Endodermal cell (in vitro differentiated cells): ENCODE measurements at regions not wholly inside any gene's neighbourhood (a gene's known extent, or its start where the extent isn't known, plus 50 kb on each side); places are given as distances from the start of the nearest gene placed in this dataset.
"Not testable (repeated sequence)": the region's sequence is repeated elsewhere in the genome, so short reads cannot be mapped to it uniquely, and the experiment has no call there.

Source experiments
- DNase-seq: peaks from one replicate; pipeline ENCODE4 v3.0.0-alpha.2; 2017
- H3K27ac ChIP-seq: 2 replicates; pipeline ENCODE4 v1.5.1; 2013; ENCODE audit warnings: mild to moderate bottlenecking, low read depth, low read length, moderate library complexity
- H3K27me3 ChIP-seq: 2 replicates; pipeline ENCODE4 v1.6.1; 2013; ENCODE audit warnings: mild to moderate bottlenecking, low read length, moderate library complexity; ENCODE audit not compliant: insufficient read depth, control insufficient read depth, poor library complexity, severe bottlenecking
- H3K36me3 ChIP-seq: 2 replicates; pipeline ENCODE4 v1.7.0; 2013; ENCODE audit warnings: mild to moderate bottlenecking, low read length, moderate library complexity; ENCODE audit not compliant: control insufficient read depth, insufficient read depth
- H3K4me1 ChIP-seq: one replicate; pipeline ENCODE4 v1.7.0; 2013; ENCODE audit warnings: low read length; ENCODE audit not compliant: control insufficient read depth, insufficient read depth
- H3K4me3 ChIP-seq: 2 replicates; pipeline ENCODE4 v1.5.1; 2013; ENCODE audit warnings: mild to moderate bottlenecking, low read length, moderate library complexity
- H3K9ac ChIP-seq: 2 replicates; pipeline ENCODE4 v1.6.1; 2013; ENCODE audit warnings: mild to moderate bottlenecking, low read length, moderate library complexity; ENCODE audit not compliant: poor library complexity, severe bottlenecking; ENCODE audit errors: extremely low read depth
- H3K9me3 ChIP-seq: 2 replicates; pipeline ENCODE4 v1.6.1; 2013; ENCODE audit warnings: mild to moderate bottlenecking, low read length, moderate library complexity; ENCODE audit not compliant: control insufficient read depth
- H3K27ac Mint-ChIP-seq: 2 replicates; pipeline ENCODE4 v1.8.0; 2020; ENCODE audit warnings: mixed read lengths
- H3K27me3 Mint-ChIP-seq: 2 replicates; pipeline ENCODE4 v1.8.0; 2021; ENCODE audit warnings: mild to moderate bottlenecking, mixed read lengths; ENCODE audit not compliant: insufficient read depth
- H3K36me3 Mint-ChIP-seq: 2 replicates; pipeline ENCODE4 v1.8.0; 2020; ENCODE audit warnings: low read depth, mixed read lengths
- H3K4me1 Mint-ChIP-seq: 2 replicates; pipeline ENCODE4 v1.8.0; 2020; ENCODE audit warnings: mixed read lengths
- H3K4me3 Mint-ChIP-seq: 2 replicates; pipeline ENCODE4 v1.8.0; 2020; ENCODE audit warnings: mild to moderate bottlenecking, moderate library complexity, mixed read lengths
- H3K9me3 Mint-ChIP-seq: 2 replicates; pipeline ENCODE4 v1.8.0; 2020; ENCODE audit warnings: mild to moderate bottlenecking, mixed read lengths
- CTCF ChIP-seq: fragments of 200-600 bp; sonication (generic); conservative IDR thresholded peaks from 2 replicates; pipeline ENCODE4 v1.5.0; 2021; ENCODE audit warnings: antibody characterized with exemption, mild to moderate bottlenecking
- whole genome bisulfite sequencing, 2 experiments: methylation state at CpG; one replicate each; pipeline versions ENCODE4 v1.1.5 to v1.1.7; 2013; ENCODE audit warnings: missing lambda C conversion rate in 2 of 2, mixed read lengths in 1 of 2; ENCODE audit not compliant: insufficient coverage in 1 of 2, insufficient read length in 1 of 2; 5-methylcytosine and 5-hydroxymethylcytosine counted together

GRCh38 chr17:34423978-34424813 is 61.2 kb upstream of the CCL1 start:
- Histone ChIP-seq H3K4me3 (no peak overlapping the region), H3K27ac (no peak overlapping the region), H3K36me3 (no peaks in the 10 kb centered on the region), H3K27me3 (peaks cover 20% of the 10 kb centered on the region), H3K9me3 (no peaks in the 10 kb centered on the region), H3K9ac (no peak overlapping the region), H3K4me1 (no peaks in the 10 kb centered on the region)
- Mint-ChIP-seq H3K36me3 (no peaks in the 10 kb centered on the region), H3K27me3 (peaks cover 40% of the 10 kb centered on the region), H3K4me1 (peaks cover 8% of the 10 kb centered on the region), H3K9me3 (no peaks in the 10 kb centered on the region), H3K4me3 (peak overlapping the region; percentile 58), H3K27ac (peak overlapping the region; percentile 27)
- peak; percentile 90 for DNase-seq
- TF ChIP-seq CTCF, result no peak
- WGBS, 2 experiments, result 46% methylated on average over 8 to 26 of the region's 29 CpGs

- WGBS, 2 experiments, result 80% methylated on average over 3 of the region's 7 CpGs; no CpG with 5 or more reads in 1 of the 2 experiments
- not testable (repeated sequence) for H3K4me1 ChIP-seq, H3K4me1 Mint-ChIP-seq, H3K9me3 Mint-ChIP-seq, H3K9ac ChIP-seq, H3K9me3 ChIP-seq, H3K36me3 Mint-ChIP-seq, DNase-seq, H3K36me3 ChIP-seq, H3K27ac Mint-ChIP-seq, H3K4me3 Mint-ChIP-seq, H3K4me3 ChIP-seq, H3K27ac ChIP-seq
- peaks cover 45% of the 10 kb centered on the region for H3K27me3 Mint-ChIP-seq
- peaks cover 20% of the 10 kb centered on the region for H3K27me3 ChIP-seq
Measured at GRCh38 chr17:34423315-34423714, 60.3 kb upstream of the CCL1 start.

GRCh38 chr17:34420900-34421299 is 57.9 kb upstream of the CCL1 start:
- Mint-ChIP-seq H3K27ac (no peak overlapping the region), H3K27me3 (peaks cover 51% of the 10 kb centered on the region), H3K4me1 (peaks cover 8% of the 10 kb centered on the region), H3K9me3 (peaks cover 1% of the 10 kb centered on the region), H3K36me3 (no peaks in the 10 kb centered on the region), H3K4me3 (no peak overlapping the region)
- Histone ChIP-seq H3K27ac (no peak overlapping the region), H3K36me3 (no peaks in the 10 kb centered on the region), H3K4me3 (no peak overlapping the region), H3K27me3 (peaks cover 16% of the 10 kb centered on the region), H3K4me1 (no peaks in the 10 kb centered on the region), H3K9me3 (no peaks in the 10 kb centered on the region), H3K9ac (no peak overlapping the region)
- TF ChIP-seq CTCF, result no peak
- DNase-seq, result no peak
- 52 to 77% methylated on average over 3 of the region's 3 CpGs for WGBS, 2 experiments
